SK-N-SH (cell line): ENCODE measurements at regions not wholly inside any gene's neighbourhood (a gene's known extent, or its start where the extent isn't known, plus 50 kb on each side); places are given as distances from the start of the nearest gene placed in this dataset.

Source experiments
- EZH2phosphoT487 ChIP-seq: fragments of 200-600 bp; sonication (generic); IDR thresholded peaks from 2 replicates; pipeline ENCODE4 v1.6.1; 2017; ENCODE audit warnings: low read depth, mixed run types, mild to moderate bottlenecking, antibody characterized with exemption, moderate library complexity, borderline replicate concordance
- FOXM1 ChIP-seq: IDR thresholded peaks from 2 replicates; pipeline ENCODE4 v1.4.0; 2012; ENCODE audit warnings: low read depth, mild to moderate bottlenecking
- MEF2A ChIP-seq: IDR thresholded peaks from 2 replicates; pipeline ENCODE4 v1.4.0; 2012; ENCODE audit warnings: low read depth, borderline replicate concordance
- TF ChIP-seq, protein P1 (sequence below): fragments of 200-600 bp; sonication (generic); IDR thresholded peaks from 2 replicates; pipeline ENCODE4 v1.6.1; 2017; ENCODE audit warnings: antibody characterized with exemption, mild to moderate bottlenecking, moderate library complexity

DNA sequence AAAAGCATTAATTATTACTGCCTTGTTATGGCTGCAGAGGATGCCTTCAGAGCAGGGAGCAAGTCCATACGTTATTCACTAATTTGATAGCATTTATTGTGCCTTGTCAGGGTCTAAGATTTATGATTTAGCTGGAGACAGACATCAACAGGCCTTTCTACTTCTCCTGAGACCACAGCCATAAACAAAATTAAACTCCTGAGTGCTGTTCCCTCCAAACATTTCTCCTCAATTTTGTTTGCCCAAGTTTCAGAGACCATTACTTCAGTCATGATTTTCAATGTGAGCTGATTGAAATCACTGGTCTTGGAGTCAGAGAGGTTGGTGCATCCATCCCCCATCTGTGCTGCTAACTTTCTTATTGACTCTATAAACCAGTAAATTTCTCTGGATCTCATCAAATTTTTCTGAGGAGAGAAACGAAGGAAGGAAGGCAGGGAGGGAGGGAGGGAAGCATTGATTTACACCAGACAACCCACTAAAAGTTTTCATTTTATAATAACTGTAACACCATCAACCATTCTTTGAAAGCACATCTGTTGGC lies 423.6 kb upstream of the CDH11 start:
- TF ChIP-seq, protein P1, sequence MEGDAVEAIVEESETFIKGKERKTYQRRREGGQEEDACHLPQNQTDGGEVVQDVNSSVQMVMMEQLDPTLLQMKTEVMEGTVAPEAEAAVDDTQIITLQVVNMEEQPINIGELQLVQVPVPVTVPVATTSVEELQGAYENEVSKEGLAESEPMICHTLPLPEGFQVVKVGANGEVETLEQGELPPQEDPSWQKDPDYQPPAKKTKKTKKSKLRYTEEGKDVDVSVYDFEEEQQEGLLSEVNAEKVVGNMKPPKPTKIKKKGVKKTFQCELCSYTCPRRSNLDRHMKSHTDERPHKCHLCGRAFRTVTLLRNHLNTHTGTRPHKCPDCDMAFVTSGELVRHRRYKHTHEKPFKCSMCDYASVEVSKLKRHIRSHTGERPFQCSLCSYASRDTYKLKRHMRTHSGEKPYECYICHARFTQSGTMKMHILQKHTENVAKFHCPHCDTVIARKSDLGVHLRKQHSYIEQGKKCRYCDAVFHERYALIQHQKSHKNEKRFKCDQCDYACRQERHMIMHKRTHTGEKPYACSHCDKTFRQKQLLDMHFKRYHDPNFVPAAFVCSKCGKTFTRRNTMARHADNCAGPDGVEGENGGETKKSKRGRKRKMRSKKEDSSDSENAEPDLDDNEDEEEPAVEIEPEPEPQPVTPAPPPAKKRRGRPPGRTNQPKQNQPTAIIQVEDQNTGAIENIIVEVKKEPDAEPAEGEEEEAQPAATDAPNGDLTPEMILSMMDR = no peak
- TF ChIP-seq FOXM1 (no peak), MEF2A (no peak), EZH2phosphoT487 (no peak)
